Loucy (cell line): ENCODE measurements at regions not wholly inside any gene's neighbourhood (a gene's known extent, or its start where the extent isn't known, plus 50 kb on each side); places are given as distances from the start of the nearest gene placed in this dataset.

Source experiments
- H2AFZ ChIP-seq: fragments of 200-600 bp; sonication (generic); 2 replicates; pipeline ENCODE4 v1.6.0; 2016; ENCODE audit warnings: antibody characterized with exemption, mild to moderate bottlenecking, low read length, moderate library complexity
- H3F3A ChIP-seq: fragments of 200-600 bp; 2 replicates; pipeline ENCODE4 v1.6.0; 2016; ENCODE audit warnings: antibody characterized with exemption, low read depth, mild to moderate bottlenecking
- H3K27me3 ChIP-seq: fragments of 200-600 bp; sonication (generic); 2 replicates; pipeline ENCODE4 v1.6.1; 2014; ENCODE audit warnings: low read length, mild to moderate bottlenecking; ENCODE audit not compliant: insufficient read depth, poor library complexity, severe bottlenecking
- H3K36me3 ChIP-seq: fragments of 200-600 bp; sonication (generic); 2 replicates; pipeline ENCODE4 v1.6.1; 2016; ENCODE audit warnings: low read length; ENCODE audit not compliant: insufficient read depth
- H3K4me1 ChIP-seq: fragments of 200-600 bp; sonication (generic); 2 replicates; pipeline ENCODE4 v1.5.1; 2014; ENCODE audit warnings: low read length, mild to moderate bottlenecking; ENCODE audit not compliant: insufficient read depth, poor library complexity, severe bottlenecking
- H3K4me2 ChIP-seq: fragments of 200-600 bp; sonication (generic); 2 replicates; pipeline ENCODE4 v1.6.0; 2014; ENCODE audit warnings: antibody characterized with exemption, low read length, low read depth, mild to moderate bottlenecking; ENCODE audit not compliant: poor library complexity, severe bottlenecking
- H3K4me3 ChIP-seq: fragments of 200-600 bp; sonication (generic); 2 replicates; pipeline ENCODE4 v1.5.1; 2014; ENCODE audit warnings: low read length, mild to moderate bottlenecking, mixed read lengths; ENCODE audit not compliant: poor library complexity, severe bottlenecking
- H3K79me2 ChIP-seq: fragments of 200-600 bp; sonication (generic); 2 replicates; pipeline ENCODE4 v1.6.1; 2014; ENCODE audit warnings: low read length; ENCODE audit not compliant: insufficient read depth
- H3K9ac ChIP-seq: fragments of 200-600 bp; sonication (generic); 2 replicates; pipeline ENCODE4 v1.6.0; 2014; ENCODE audit warnings: mild to moderate bottlenecking, low read depth, low read length, moderate library complexity; ENCODE audit not compliant: poor library complexity, severe bottlenecking
- H3K9me2 ChIP-seq: fragments of 200-600 bp; sonication (generic); replicated peaks from 2 replicates; pipeline ENCODE4 v1.6.1; 2016; ENCODE audit warnings: low read depth, low read length, mixed read lengths
- H3K9me3 ChIP-seq: fragments of 200-600 bp; sonication (generic); 2 replicates; pipeline ENCODE4 v1.6.1; 2014; ENCODE audit warnings: mild to moderate bottlenecking, antibody characterized with exemption, low read length, low read depth; ENCODE audit not compliant: insufficient read depth
- H4K20me1 ChIP-seq: fragments of 200-600 bp; sonication (generic); 2 replicates; pipeline ENCODE4 v1.6.0; 2014; ENCODE audit warnings: antibody characterized with exemption, low read length, mild to moderate bottlenecking; ENCODE audit not compliant: insufficient read depth, poor library complexity, severe bottlenecking
- CTCF ChIP-seq: fragments of 200-600 bp; sonication (generic); conservative IDR thresholded peaks from 2 replicates; pipeline ENCODE4 v1.5.1; 2014; ENCODE audit warnings: mild to moderate bottlenecking, antibody characterized with exemption, low read length
- EZH2phosphoT487 ChIP-seq: fragments of 200-600 bp; IDR thresholded peaks from 2 replicates; pipeline ENCODE4 v1.6.1; 2018; ENCODE audit warnings: antibody characterized with exemption, mild to moderate bottlenecking, moderate library complexity, borderline replicate concordance

- TF ChIP-seq CTCF: no peak
- no peak for TF ChIP-seq EZH2phosphoT487
- H3K9me2 ChIP-seq: no peaks in the 10 kb centered on the region
- H2AFZ ChIP-seq: no peak overlapping the region
- no peak overlapping the region for H3K4me2 ChIP-seq
- H4K20me1 ChIP-seq: no peaks in the 10 kb centered on the region
- H3K79me2 ChIP-seq: no peaks in the 10 kb centered on the region
- no peaks in the 10 kb centered on the region for H3K27me3 ChIP-seq
- H3K4me1 ChIP-seq: no peaks in the 10 kb centered on the region
- H3K4me3 ChIP-seq: no peak overlapping the region
- no peak overlapping the region for H3K9ac ChIP-seq
- H3K36me3 ChIP-seq: no peaks in the 10 kb centered on the region
- H3F3A ChIP-seq: peaks cover 17% of the 10 kb centered on the region
- H3K9me3 ChIP-seq: peaks cover 12% of the 10 kb centered on the region
These were observed 2154.0 kb upstream of the PIK3C3 start for GRCh38 chr18:39801010-39801409.

- no peak overlapping the region for H3K4me2 ChIP-seq
- H3K4me1 ChIP-seq: no peaks in the 10 kb centered on the region
- H3K27me3 ChIP-seq: no peaks in the 10 kb centered on the region
- H2AFZ ChIP-seq: no peak overlapping the region
- peaks cover 17% of the 10 kb centered on the region for H3F3A ChIP-seq
- no peaks in the 10 kb centered on the region for H3K36me3 ChIP-seq
- H4K20me1 ChIP-seq: no peaks in the 10 kb centered on the region
- no peak overlapping the region for H3K4me3 ChIP-seq
- no peak for TF ChIP-seq CTCF
- TF ChIP-seq EZH2phosphoT487: no peak
- H3K79me2 ChIP-seq: no peaks in the 10 kb centered on the region
- peaks cover 12% of the 10 kb centered on the region for H3K9me3 ChIP-seq
- no peaks in the 10 kb centered on the region for H3K9me2 ChIP-seq
- no peak overlapping the region for H3K9ac ChIP-seq
These were observed 2156.0 kb upstream of the PIK3C3 start for GRCh38 chr18:39799006-39799405.

GRCh38 chr18:39796393-39796792 lies 2158.6 kb upstream of the PIK3C3 start:
- H3K36me3 ChIP-seq: no peaks in the 10 kb centered on the region
- peak overlapping the region; percentile 43 for H3K4me3 ChIP-seq
- peaks cover 5% of the 10 kb centered on the region; the same call in 1 of the 2 replicates for H3F3A ChIP-seq
- TF ChIP-seq EZH2phosphoT487: no peak
- TF ChIP-seq CTCF: no peak
- H3K4me1 ChIP-seq: no peaks in the 10 kb centered on the region
- H2AFZ ChIP-seq: no peak overlapping the region
- peaks cover 9% of the 10 kb centered on the region for H3K9me3 ChIP-seq
- no peaks in the 10 kb centered on the region for H3K9me2 ChIP-seq
- no peaks in the 10 kb centered on the region for H4K20me1 ChIP-seq
- H3K4me2 ChIP-seq: no peak overlapping the region
- no peak overlapping the region for H3K9ac ChIP-seq
- H3K27me3 ChIP-seq: no peaks in the 10 kb centered on the region
- no peaks in the 10 kb centered on the region for H3K79me2 ChIP-seq
